GM12891 (cell line): ENCODE measurements at regions not wholly inside any gene's neighbourhood (a gene's known extent, or its start where the extent isn't known, plus 50 kb on each side); places are given as distances from the start of the nearest gene placed in this dataset.

ENCODE experiments used
- DNase-seq: peaks from one replicate; pipeline ENCODE4 v3.0.0; 2011; ENCODE audit warnings: low spot score; ENCODE audit not compliant: insufficient read length
- FAIRE-seq: peaks from 2 replicates; lab custom pipeline; 2011; peaks lifted over from hg19 to GRCh38; lab: Jason Lieb, UNC
- PAX5 ChIP-seq: IDR thresholded peaks from 2 replicates; pipeline ENCODE4 v1.6.1; 2011; ENCODE audit warnings: low read length, moderate library complexity, mild to moderate bottlenecking; ENCODE audit not compliant: insufficient read depth, severe bottlenecking
- POLR2A ChIP-seq: IDR thresholded peaks from 2 replicates; pipeline ENCODE4 v1.6.1; 2011; ENCODE audit warnings: low read depth, low read length, control low read depth
- POLR2AphosphoS5 ChIP-seq: IDR thresholded peaks from 2 replicates; pipeline ENCODE4 v1.6.1; 2011; ENCODE audit warnings: low read depth, low read length, control low read depth
- POU2F2 ChIP-seq: IDR thresholded peaks from 2 replicates; pipeline ENCODE4 v1.6.1; 2011; ENCODE audit warnings: low read depth, mild to moderate bottlenecking, control low read depth, low read length, moderate library complexity
- SPI1 ChIP-seq: IDR thresholded peaks from 2 replicates; pipeline ENCODE4 v1.6.1; 2011; ENCODE audit warnings: low read depth, low read length, control low read depth
- TAF1 ChIP-seq: IDR thresholded peaks from 2 replicates; pipeline ENCODE4 v1.6.1; 2011; ENCODE audit warnings: low read depth, low read length, control low read depth

GRCh38 chr11:103582351-103582909, 454.0 kb upstream of the DDI1 start:
- DNase-seq = no peak
- TF ChIP-seq POLR2A (no peak), SPI1 (no peak), POLR2AphosphoS5 (no peak), PAX5 (no peak), TAF1 (no peak), POU2F2 (no peak)
- no peak for FAIRE-seq

GRCh38 chr11:103584021-103584420, 452.4 kb upstream of the DDI1 start:
- FAIRE-seq (no peak), DNase-seq (no peak)
- TF ChIP-seq POLR2A = no peak
- TF ChIP-seq PAX5 = no peak
- TF ChIP-seq POU2F2 = no peak
- no peak for TF ChIP-seq TAF1
- TF ChIP-seq SPI1 = no peak
- no peak for TF ChIP-seq POLR2AphosphoS5

GRCh38 chr11:103584720-103585119, 451.7 kb upstream of the DDI1 start:
- FAIRE-seq (no peak), DNase-seq (no peak)
- TF ChIP-seq POU2F2 (no peak), PAX5 (no peak), SPI1 (no peak), POLR2AphosphoS5 (no peak), TAF1 (no peak), POLR2A (no peak)

- DNase-seq (no peak), FAIRE-seq (no peak)
- TF ChIP-seq POLR2AphosphoS5 (no peak), SPI1 (no peak), POLR2A (no peak), PAX5 (no peak), POU2F2 (no peak), TAF1 (no peak)
Measured at GRCh38 chr11:103585401-103585800, 451.0 kb upstream of the DDI1 start.

GRCh38 chr11:103585911-103586310, 450.5 kb upstream of the DDI1 start:
- TF ChIP-seq POLR2A (no peak), POLR2AphosphoS5 (no peak), POU2F2 (no peak), PAX5 (no peak)
- no peak for FAIRE-seq
- no peak for DNase-seq

- DNase-seq (no peak), FAIRE-seq (no peak)
- TF ChIP-seq POU2F2 = no peak
- no peak for TF ChIP-seq PAX5
- no peak for TF ChIP-seq POLR2A
- no peak for TF ChIP-seq TAF1
Measured at GRCh38 chr11:103586756-103587155, 449.7 kb upstream of the DDI1 start.

GRCh38 chr11:103587901-103588788, 448.3 kb upstream of the DDI1 start:
- TF ChIP-seq POLR2A = no peak
- no peak for TF ChIP-seq TAF1
- TF ChIP-seq SPI1 = no peak
- no peak for TF ChIP-seq POLR2AphosphoS5
- TF ChIP-seq PAX5 = no peak
- TF ChIP-seq POU2F2 = no peak
- DNase-seq = no peak
- FAIRE-seq = no peak

- DNase-seq = no peak
- no peak for TF ChIP-seq SPI1
- TF ChIP-seq POLR2AphosphoS5 = no peak
- no peak for TF ChIP-seq PAX5
- no peak for TF ChIP-seq POU2F2
- TF ChIP-seq TAF1 = no peak
- TF ChIP-seq POLR2A = no peak
Measured at GRCh38 chr11:103591554-103591953, 444.9 kb upstream of the DDI1 start.

GRCh38 chr11:103594283-103594682, 442.2 kb upstream of the DDI1 start:
- TF ChIP-seq SPI1 (no peak), POU2F2 (no peak), POLR2A (no peak)
- no peak for DNase-seq
- no peak for FAIRE-seq

More at GRCh38 chr11:103591554-103591953, 444.9 kb upstream of the DDI1 start:
- no peak for FAIRE-seq
